H9 (cell line): ENCODE measurements at regions not wholly inside any gene's neighbourhood (a gene's known extent, or its start where the extent isn't known, plus 50 kb on each side); places are given as distances from the start of the nearest gene placed in this dataset.

Experiments
- DNase-seq: peaks from one replicate; pipeline ENCODE4 v3.0.0-alpha.2; 2017
- H2AFZ ChIP-seq: one replicate; pipeline ENCODE4 v1.6.1; 2013; ENCODE audit warnings: mild to moderate bottlenecking, low read length, control low read depth, moderate library complexity
- H2AK5ac ChIP-seq: 2 replicates; pipeline ENCODE4 v1.6.1; 2013; ENCODE audit warnings: low read length, control low read depth, mixed read lengths; ENCODE audit not compliant: insufficient read length
- H2BK120ac ChIP-seq: one replicate; pipeline ENCODE4 v1.6.1; 2013; ENCODE audit warnings: low read depth, mild to moderate bottlenecking, low read length, control low read depth, inconsistent platforms; ENCODE audit not compliant: poor library complexity, severe bottlenecking
- H2BK12ac ChIP-seq: 2 replicates; pipeline ENCODE4 v1.6.1; 2013; ENCODE audit warnings: low read length, control low read depth, mixed read lengths, low read depth; ENCODE audit not compliant: insufficient read length
- H2BK15ac ChIP-seq: 2 replicates; pipeline ENCODE4 v1.6.1; 2013; ENCODE audit warnings: low read depth, low read length, control low read depth
- H2BK20ac ChIP-seq: one replicate; pipeline ENCODE4 v1.6.1; 2013; ENCODE audit warnings: low read depth, mild to moderate bottlenecking, low read length, control low read depth, inconsistent platforms; ENCODE audit not compliant: poor library complexity, severe bottlenecking
- H2BK5ac ChIP-seq: 2 replicates; pipeline ENCODE4 v1.6.1; 2013; ENCODE audit warnings: low read length, control low read depth, mixed read lengths; ENCODE audit not compliant: insufficient read length
- H3K14ac ChIP-seq: 2 replicates; pipeline ENCODE4 v1.6.1; 2013; ENCODE audit warnings: low read length, control low read depth; ENCODE audit not compliant: insufficient read depth
- H3K18ac ChIP-seq: 2 replicates; pipeline ENCODE4 v1.6.1; 2013; ENCODE audit warnings: low read depth, mild to moderate bottlenecking, mixed read lengths, low read length, control low read depth; ENCODE audit not compliant: insufficient read length
- H3K23ac ChIP-seq: 2 replicates; pipeline ENCODE4 v1.6.1; 2013; ENCODE audit warnings: low read length, control low read depth, mixed read lengths, low read depth; ENCODE audit not compliant: insufficient read length
- H3K23me2 ChIP-seq: 2 replicates; pipeline ENCODE4 v1.6.1; 2013; ENCODE audit warnings: low read depth, mild to moderate bottlenecking, mixed read lengths, low read length, control low read depth; ENCODE audit not compliant: insufficient read length, poor library complexity, severe bottlenecking
- H3K27ac ChIP-seq: 2 replicates; pipeline ENCODE4 v1.5.1; 2013; ENCODE audit warnings: low read length, control low read depth, mixed read lengths, low read depth; ENCODE audit not compliant: insufficient read length
- H3K27me3 ChIP-seq: 2 replicates; pipeline ENCODE4 v1.6.1; 2013; ENCODE audit warnings: low read length, control low read depth, inconsistent platforms; ENCODE audit not compliant: insufficient read depth
- H3K4ac ChIP-seq: 2 replicates; pipeline ENCODE4 v1.6.1; 2013; ENCODE audit warnings: low read depth, mild to moderate bottlenecking, control low read depth, inconsistent platforms, low read length, moderate library complexity
- H3K4me1 ChIP-seq: 2 replicates; pipeline ENCODE4 v1.6.1; 2013; ENCODE audit warnings: low read length, control low read depth, inconsistent platforms; ENCODE audit not compliant: insufficient read depth
- H3K4me2 ChIP-seq: 2 replicates; pipeline ENCODE4 v1.6.1; 2013; ENCODE audit warnings: low read length, control low read depth, mixed read lengths; ENCODE audit not compliant: insufficient read length, insufficient read depth
- H3K56ac ChIP-seq: 2 replicates; pipeline ENCODE4 v1.6.1; 2013; ENCODE audit warnings: low read depth, mild to moderate bottlenecking, mixed read lengths, low read length, control low read depth; ENCODE audit not compliant: insufficient read length
- H3K79me1 ChIP-seq: 2 replicates; pipeline ENCODE4 v1.6.1; 2013; ENCODE audit warnings: low read depth, mild to moderate bottlenecking, moderate library complexity, low read length, control low read depth, inconsistent platforms; ENCODE audit not compliant: insufficient read depth, poor library complexity, severe bottlenecking
- H3K79me2 ChIP-seq: 2 replicates; pipeline ENCODE4 v1.6.1; 2013; ENCODE audit warnings: low read length, control low read depth, inconsistent platforms; ENCODE audit not compliant: insufficient read depth
- H3K9ac ChIP-seq: 2 replicates; pipeline ENCODE4 v1.6.1; 2013; ENCODE audit warnings: low read length, control low read depth, mixed read lengths; ENCODE audit not compliant: insufficient read length; ENCODE audit errors: extremely low read depth
- H3K9me3 ChIP-seq: one replicate; pipeline ENCODE4 v1.6.1; 2013; ENCODE audit warnings: low read depth, low read length, inconsistent platforms; ENCODE audit not compliant: control insufficient read depth
- H3T11ph ChIP-seq: one replicate; pipeline ENCODE4 v1.6.1; 2013; ENCODE audit warnings: mild to moderate bottlenecking, low read length, control low read depth, inconsistent platforms
- H4K20me1 ChIP-seq: one replicate; pipeline ENCODE4 v1.6.1; 2013; ENCODE audit not compliant: control insufficient read depth, insufficient read length, insufficient read depth
- H4K5ac ChIP-seq: 2 replicates; pipeline ENCODE4 v1.6.1; 2013; ENCODE audit warnings: low read depth, mild to moderate bottlenecking, mixed read lengths, low read length, control low read depth; ENCODE audit not compliant: insufficient read length
- H4K8ac ChIP-seq: replicated peaks from 2 replicates; pipeline ENCODE4 v1.6.1; 2013; ENCODE audit warnings: low read length, control low read depth, mixed read lengths, low read depth; ENCODE audit not compliant: insufficient read length
- H4K91ac ChIP-seq: 2 replicates; pipeline ENCODE4 v1.6.1; 2013; ENCODE audit warnings: low read depth, mild to moderate bottlenecking, moderate library complexity, mixed read lengths, low read length, control low read depth; ENCODE audit not compliant: insufficient read length
- H3K27ac Mint-ChIP-seq, 3 experiments: 2 replicates in 2 of 3; 3 replicates in 1 of 3; pipeline ENCODE4 v1.8.0; 2020 to 2021; ENCODE audit warnings: mixed read lengths in 3 of 3, mild to moderate bottlenecking in 1 of 3, moderate library complexity in 1 of 3
- H3K27me3 Mint-ChIP-seq: 2 replicates; pipeline ENCODE4 v1.8.0; 2021; ENCODE audit warnings: low read depth, mild to moderate bottlenecking, moderate library complexity, mixed read lengths
- H3K36me3 Mint-ChIP-seq, 3 experiments: 2 replicates in 2 of 3; 3 replicates in 1 of 3; pipeline ENCODE4 v1.8.0; 2020 to 2021; ENCODE audit warnings: low read depth in 3 of 3, mixed read lengths in 3 of 3; ENCODE audit not compliant: insufficient read depth in 1 of 3
- H3K4me1 Mint-ChIP-seq, 2 experiments: 2 replicates each; pipeline ENCODE4 v1.8.0; 2020; ENCODE audit warnings: mixed read lengths in 2 of 2
- H3K4me3 Mint-ChIP-seq, 2 experiments: 2 replicates in 1 of 2; 3 replicates in 1 of 2; pipeline ENCODE4 v1.8.0; 2020 to 2021; ENCODE audit warnings: mild to moderate bottlenecking in 2 of 2, mixed read lengths in 2 of 2, moderate library complexity in 1 of 2
- H3K9me3 Mint-ChIP-seq, 2 experiments: 2 replicates in 1 of 2; 3 replicates in 1 of 2; pipeline ENCODE4 v1.8.0; 2020; ENCODE audit warnings: mild to moderate bottlenecking in 2 of 2, mixed read lengths in 2 of 2, moderate library complexity in 1 of 2
- TF ChIP-seq, protein P1 (sequence below): fragments of 200-600 bp; sonication (generic); conservative IDR thresholded peaks from 3 replicates; pipeline ENCODE4 v1.8.0; 2021; ENCODE audit warnings: antibody characterized with exemption, mild to moderate bottlenecking

DNA sequence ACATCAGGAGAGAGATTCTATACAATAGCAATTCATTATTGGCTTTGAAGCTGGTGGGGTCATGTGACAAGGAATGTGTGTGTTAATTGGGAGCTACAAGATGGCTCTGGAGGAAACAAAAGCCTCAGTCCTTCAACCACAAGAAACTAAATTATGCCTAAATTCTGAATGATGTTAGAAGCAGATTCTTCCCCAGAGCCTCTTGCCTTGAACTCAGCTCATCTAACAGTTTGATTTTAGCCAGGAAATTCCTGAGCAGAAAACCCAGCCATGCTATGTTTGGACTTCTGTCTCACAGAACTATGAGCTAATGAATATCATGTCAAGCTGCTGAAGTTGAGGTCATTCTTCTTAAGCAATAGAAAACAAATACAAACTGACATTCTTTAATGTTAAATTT is 274.7 kb downstream of the SLC6A15 start:
- Histone ChIP-seq H4K91ac (no peak overlapping the region), H3K4me2 (no peak overlapping the region), H2BK5ac (no peak overlapping the region), H3T11ph (no peak overlapping the region), H3K27ac (no peak overlapping the region), H4K5ac (no peak overlapping the region), H3K79me2 (no peaks in the 10 kb centered on the region), H2BK120ac (no peak overlapping the region), H3K18ac (no peak overlapping the region), H3K79me1 (no peaks in the 10 kb centered on the region), H3K4ac (no peak overlapping the region), H2AFZ (peak overlapping the region; percentile 16), H2BK20ac (no peak overlapping the region), H3K23ac (no peak overlapping the region), H3K27me3 (no peaks in the 10 kb centered on the region), H3K14ac (no peak overlapping the region), H2BK15ac (no peak overlapping the region), H2BK12ac (no peak overlapping the region), H3K9ac (no peak overlapping the region), H3K23me2 (no peaks in the 10 kb centered on the region), H3K56ac (no peak overlapping the region), H3K9me3 (no peaks in the 10 kb centered on the region), H2AK5ac (no peak overlapping the region), H3K4me1 (no peaks in the 10 kb centered on the region), H4K20me1 (no peaks in the 10 kb centered on the region), H4K8ac (no peak overlapping the region)
- H3K9me3 Mint-ChIP-seq, result no peaks in the 10 kb centered on the region
- H3K36me3 Mint-ChIP-seq, result no peaks in the 10 kb centered on the region
- no peak for DNase-seq
- no peak overlapping the region for H3K27ac Mint-ChIP-seq
- no peaks in the 10 kb centered on the region for H3K27me3 Mint-ChIP-seq
- peaks cover 5 to 6% of the 10 kb centered on the region in 2 experiments for H3K4me1 Mint-ChIP-seq
- TF ChIP-seq, protein P1, sequence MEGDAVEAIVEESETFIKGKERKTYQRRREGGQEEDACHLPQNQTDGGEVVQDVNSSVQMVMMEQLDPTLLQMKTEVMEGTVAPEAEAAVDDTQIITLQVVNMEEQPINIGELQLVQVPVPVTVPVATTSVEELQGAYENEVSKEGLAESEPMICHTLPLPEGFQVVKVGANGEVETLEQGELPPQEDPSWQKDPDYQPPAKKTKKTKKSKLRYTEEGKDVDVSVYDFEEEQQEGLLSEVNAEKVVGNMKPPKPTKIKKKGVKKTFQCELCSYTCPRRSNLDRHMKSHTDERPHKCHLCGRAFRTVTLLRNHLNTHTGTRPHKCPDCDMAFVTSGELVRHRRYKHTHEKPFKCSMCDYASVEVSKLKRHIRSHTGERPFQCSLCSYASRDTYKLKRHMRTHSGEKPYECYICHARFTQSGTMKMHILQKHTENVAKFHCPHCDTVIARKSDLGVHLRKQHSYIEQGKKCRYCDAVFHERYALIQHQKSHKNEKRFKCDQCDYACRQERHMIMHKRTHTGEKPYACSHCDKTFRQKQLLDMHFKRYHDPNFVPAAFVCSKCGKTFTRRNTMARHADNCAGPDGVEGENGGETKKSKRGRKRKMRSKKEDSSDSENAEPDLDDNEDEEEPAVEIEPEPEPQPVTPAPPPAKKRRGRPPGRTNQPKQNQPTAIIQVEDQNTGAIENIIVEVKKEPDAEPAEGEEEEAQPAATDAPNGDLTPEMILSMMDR, result no peak
- H3K4me3 Mint-ChIP-seq, result no peak overlapping the region
